ENCODE measurements at regions not wholly inside any gene's neighbourhood (a gene's known extent, or its start where the extent isn't known, plus 50 kb on each side); places are given as distances from the start of the nearest gene placed in this dataset.

- FAIRE-seq: no peak
Measured at GRCh38 chr2:136259551-136259950, 141.6 kb upstream of the CXCR4 start.

GRCh38 chr2:136257893-136258292 lies 139.9 kb upstream of the CXCR4 start:
- no peak for FAIRE-seq

GRCh38 chr2:136255648-136256461 lies 137.9 kb upstream of the CXCR4 start:
- no peak for FAIRE-seq

GRCh38 chr2:136255127-136255526 lies 137.2 kb upstream of the CXCR4 start:
- no peak for FAIRE-seq

- FAIRE-seq: no peak
Measured at GRCh38 chr2:136254681-136255080, 136.7 kb upstream of the CXCR4 start.

GRCh38 chr2:136253288-136254004 lies 135.5 kb upstream of the CXCR4 start:
- FAIRE-seq: no peak

GRCh38 chr2:136251885-136252585 lies 134.1 kb upstream of the CXCR4 start:
- FAIRE-seq: no peak

GRCh38 chr2:136251197-136251884 lies 133.4 kb upstream of the CXCR4 start:
- FAIRE-seq: no peak

- FAIRE-seq: no peak
Measured at GRCh38 chr2:136250131-136250530, 132.2 kb upstream of the CXCR4 start.

GRCh38 chr2:136248907-136249306 lies 131.0 kb upstream of the CXCR4 start:
- FAIRE-seq: no peak

GRCh38 chr2:136248242-136248641 lies 130.3 kb upstream of the CXCR4 start:
- no peak for FAIRE-seq

- FAIRE-seq: no peak
Measured at GRCh38 chr2:136247204-136247950, 129.4 kb upstream of the CXCR4 start.

- no peak for FAIRE-seq
Measured at GRCh38 chr2:136246086-136246669, 128.2 kb upstream of the CXCR4 start.

GRCh38 chr2:136245211-136245610 lies 127.3 kb upstream of the CXCR4 start:
- FAIRE-seq: no peak

GRCh38 chr2:136244536-136244885 lies 126.6 kb upstream of the CXCR4 start:
- no peak for FAIRE-seq

- no peak for FAIRE-seq
Measured at GRCh38 chr2:136243638-136244535, 125.9 kb upstream of the CXCR4 start.

- FAIRE-seq: no peak
Measured at GRCh38 chr2:136242687-136243277, 124.8 kb upstream of the CXCR4 start.

GRCh38 chr2:136242100-136242499 lies 124.2 kb upstream of the CXCR4 start:
- no peak for FAIRE-seq

GRCh38 chr2:136239079-136239685 lies 121.2 kb upstream of the CXCR4 start:
- no peak for FAIRE-seq

Data from endometrium (tissue), 2 donors.